HuH-7.5 (cell line): ENCODE measurements at regions not wholly inside any gene's neighbourhood (a gene's known extent, or its start where the extent isn't known, plus 50 kb on each side); places are given as distances from the start of the nearest gene placed in this dataset.
"Not testable (repeated sequence)": the region's sequence is repeated elsewhere in the genome, so short reads cannot be mapped to it uniquely, and the experiment has no call there.

ENCODE experiments used
- DNase-seq: peaks from one replicate; pipeline ENCODE4 v3.0.0; 2011; ENCODE audit warnings: low spot score

GRCh38 chr13:32828711-32829110 is 187.5 kb upstream of the KL start:
- no peak for DNase-seq

DNA sequence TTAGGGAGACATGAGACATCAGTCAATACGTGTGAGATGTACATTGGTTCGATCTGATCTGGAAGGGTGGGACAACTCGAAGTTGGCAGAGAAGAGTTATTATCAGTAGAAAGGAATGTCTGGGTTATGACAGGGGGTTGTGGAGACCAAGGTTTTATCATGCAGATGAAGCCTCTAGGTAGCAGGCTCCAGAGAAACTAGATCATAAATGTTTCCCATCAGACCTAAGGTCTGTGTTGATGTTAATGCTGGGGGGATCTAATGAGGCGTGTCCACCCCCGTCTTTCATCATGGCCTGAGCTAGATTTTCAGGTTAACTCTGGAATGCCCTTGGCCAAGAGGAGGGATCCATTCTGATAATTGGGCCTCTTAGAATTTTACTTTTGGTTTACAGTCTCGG is 187.0 kb upstream of the KL start:
- DNase-seq = no peak

- DNase-seq = no peak
These were observed 186.4 kb upstream of the KL start for GRCh38 chr13:32829676-32830335.

DNA sequence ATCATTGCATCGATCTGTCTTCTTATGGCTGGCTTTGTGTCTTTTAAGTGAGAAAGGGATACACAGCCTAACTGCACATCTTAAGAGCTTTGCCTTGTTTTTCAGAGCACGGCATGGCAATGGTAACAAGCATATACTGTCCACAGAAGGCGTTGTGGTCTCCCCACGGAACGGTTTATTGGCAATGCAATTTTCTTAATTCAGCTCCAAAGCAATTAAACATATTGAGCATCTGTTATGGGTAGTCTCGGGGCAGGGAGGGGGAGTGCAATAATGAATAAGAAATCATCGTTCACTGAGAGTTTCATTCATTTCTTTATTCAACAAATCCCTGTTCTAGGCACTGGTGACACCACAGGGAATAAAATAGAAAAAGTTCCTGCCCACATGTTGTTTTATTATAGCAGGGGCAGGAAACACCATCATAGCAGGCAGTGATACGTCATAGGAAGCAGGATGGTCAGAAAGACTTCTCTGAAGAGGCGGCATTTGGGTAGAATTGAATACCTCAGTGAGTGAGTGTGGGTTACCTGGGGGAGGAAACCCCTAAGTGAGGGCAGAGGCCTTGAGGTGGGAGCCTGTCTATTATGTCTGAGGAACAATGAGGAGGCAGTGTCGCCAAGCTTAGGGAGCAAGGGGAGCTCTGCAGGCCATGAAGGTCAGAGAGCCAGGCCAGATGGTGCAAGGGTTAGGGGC is 185.7 kb upstream of the KL start:
- DNase-seq = no peak

GRCh38 chr13:32837307-32837972 is 178.8 kb upstream of the KL start:
- no peak for DNase-seq

GRCh38 chr13:32837973-32838927 is 178.0 kb upstream of the KL start:
- DNase-seq = no peak

GRCh38 chr13:32838945-32839344 is 177.3 kb upstream of the KL start:
- peak; percentile 7 for DNase-seq

- DNase-seq = no peak
These were observed 176.1 kb upstream of the KL start for GRCh38 chr13:32840113-32840512.

GRCh38 chr13:32840989-32841713 is 175.1 kb upstream of the KL start:
- no peak for DNase-seq

GRCh38 chr13:32845952-32846950 is 170.0 kb upstream of the KL start:
- DNase-seq = no peak

GRCh38 chr13:32847976-32848375 is 168.2 kb upstream of the KL start:
- not testable (repeated sequence) for DNase-seq

DNA sequence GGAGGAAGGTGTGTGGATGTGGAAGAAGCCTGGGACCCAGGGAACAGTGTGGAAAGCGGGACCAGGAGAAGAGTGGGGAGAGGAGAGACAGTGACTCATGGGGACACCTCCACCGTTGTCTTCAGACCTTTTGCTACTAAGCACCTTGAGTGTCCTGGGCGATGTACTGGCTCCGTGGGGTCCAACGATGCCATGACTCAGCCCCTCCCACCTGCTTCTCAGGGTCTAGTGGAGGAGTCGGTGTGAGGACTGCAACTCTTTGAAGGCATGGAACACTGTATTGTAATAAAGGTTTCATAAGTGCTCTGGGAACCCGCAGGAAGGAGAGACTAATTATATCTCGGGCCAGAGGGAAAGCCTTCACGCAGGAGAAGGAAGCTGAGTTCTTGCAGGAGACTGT is 166.9 kb upstream of the KL start:
- DNase-seq = no peak

DNA sequence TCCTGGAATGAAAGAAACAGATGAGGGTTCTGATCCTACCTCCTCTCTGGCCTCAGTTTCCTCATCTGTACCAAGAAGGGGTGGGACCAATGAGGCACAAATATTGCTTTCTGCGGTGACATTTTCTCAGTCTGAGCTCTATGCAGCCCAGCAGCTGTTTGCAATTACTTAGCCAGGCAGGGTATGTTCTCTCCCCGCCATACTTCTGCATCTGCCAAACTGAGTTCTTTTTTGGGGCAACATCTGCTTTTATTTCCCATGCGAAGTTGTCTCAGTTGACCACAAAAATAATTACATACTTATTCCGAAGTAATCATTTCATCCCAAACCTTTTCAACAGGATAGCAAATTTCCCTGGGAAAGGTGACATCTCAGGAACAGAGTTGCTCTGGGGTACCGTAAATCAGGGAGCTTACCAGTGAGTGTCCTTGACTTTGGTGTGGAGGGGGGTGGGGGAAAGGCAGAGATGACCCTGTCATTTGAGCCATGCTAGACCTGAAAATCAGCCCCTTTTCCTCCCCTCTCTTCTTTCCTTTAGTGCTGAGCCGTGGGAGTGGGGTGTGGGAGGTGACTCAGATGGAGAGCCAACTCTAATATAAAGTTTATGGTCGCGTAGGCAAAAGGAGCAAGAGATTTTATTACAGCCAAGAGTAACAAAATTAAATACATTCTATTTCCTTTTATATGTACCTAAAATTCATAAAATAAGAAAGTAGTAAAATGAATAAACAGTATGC is 165.7 kb upstream of the KL start:
- DNase-seq = no peak

GRCh38 chr13:32851083-32852069 is 164.8 kb upstream of the KL start:
- no peak for DNase-seq

DNA sequence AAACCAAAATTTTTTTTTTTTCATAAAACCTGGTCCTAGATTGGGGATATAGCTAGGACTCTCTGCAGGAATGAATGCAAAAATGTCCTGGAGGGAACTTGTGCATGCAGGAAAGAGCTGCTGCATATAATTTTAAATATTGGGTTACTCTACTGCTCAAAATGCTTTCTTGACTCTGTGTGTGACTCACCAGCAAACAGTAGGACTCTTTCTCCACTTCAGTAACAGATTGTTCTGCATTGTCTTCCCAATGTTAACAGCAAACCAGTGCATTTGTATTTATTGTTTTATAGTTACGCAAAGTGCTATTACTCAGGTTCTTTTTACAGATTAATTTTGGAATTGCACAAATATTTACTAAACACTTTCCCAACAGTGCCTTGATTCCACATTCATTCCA is 163.7 kb upstream of the KL start:
- DNase-seq = no peak

- DNase-seq = no peak
These were observed 159.1 kb upstream of the KL start for GRCh38 chr13:32857077-32857476.

GRCh38 chr13:32857689-32858088 is 158.5 kb upstream of the KL start:
- DNase-seq = no peak

- DNase-seq = no peak
These were observed 156.4 kb upstream of the KL start for GRCh38 chr13:32859707-32860292.
